ENCODE measurements at regions not wholly inside any gene's neighbourhood (a gene's known extent, or its start where the extent isn't known, plus 50 kb on each side); places are given as distances from the start of the nearest gene placed in this dataset.

DNA sequence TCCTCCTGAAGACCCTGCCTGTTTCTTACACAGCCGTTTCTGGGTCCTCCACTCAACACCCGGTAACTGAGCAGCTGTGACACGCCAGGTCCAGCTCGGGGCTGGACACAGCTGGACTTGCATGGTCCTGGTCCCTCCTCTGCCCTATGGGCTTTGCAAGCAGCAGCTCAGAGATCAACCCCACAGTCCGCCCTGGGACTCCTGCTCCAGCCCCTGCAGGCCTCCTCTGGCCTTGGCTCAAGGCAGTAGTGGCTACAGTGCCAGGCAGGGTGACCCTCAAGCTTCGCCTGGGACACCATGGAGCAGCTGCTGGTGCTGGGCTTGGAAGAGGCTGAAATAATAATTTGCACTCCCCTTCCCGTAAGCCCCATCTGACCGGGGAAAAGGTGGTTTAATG lies 66.1 kb upstream of the OLFM1 start:
- H4K20me1 ChIP-seq (ENCODE audit: control insufficient read depth, insufficient read depth, insufficient read length), result no peaks in the 10 kb centered on the region
- no peak overlapping the region for H3K23ac ChIP-seq (ENCODE audit: insufficient read length, low read depth, low read length)
- H3T11ph ChIP-seq (ENCODE audit: low read length), result no peak overlapping the region
- no peak overlapping the region for H2AFZ ChIP-seq (ENCODE audit: low read length)
- no peak overlapping the region for H3K56ac ChIP-seq (ENCODE audit: insufficient read length, low read depth, low read length)
- no peak overlapping the region for H3K4ac ChIP-seq (ENCODE audit: low read depth, low read length)
- no peak overlapping the region for H3K9ac ChIP-seq (ENCODE audit: extremely low read depth, insufficient read length, low read length)
- no peak overlapping the region for H3K27ac ChIP-seq (ENCODE audit: insufficient read length, low read depth, low read length)
- no peaks in the 10 kb centered on the region for H3K9me3 ChIP-seq (ENCODE audit: control insufficient read depth, low read depth, low read length)
- no CpG with 5 or more reads among the region's 8 CpGs for WGBS (ENCODE audit: extremely low coverage, insufficient read length, low lambda C conversion rate)
- H3K23me2 ChIP-seq (ENCODE audit: insufficient read length, low read depth, low read length, poor library complexity, severe bottlenecking), result no peaks in the 10 kb centered on the region
- H4K8ac ChIP-seq (replicated peaks; ENCODE audit: insufficient read length, low read depth, low read length), result no peak overlapping the region
- TF ChIP-seq, protein P1, sequence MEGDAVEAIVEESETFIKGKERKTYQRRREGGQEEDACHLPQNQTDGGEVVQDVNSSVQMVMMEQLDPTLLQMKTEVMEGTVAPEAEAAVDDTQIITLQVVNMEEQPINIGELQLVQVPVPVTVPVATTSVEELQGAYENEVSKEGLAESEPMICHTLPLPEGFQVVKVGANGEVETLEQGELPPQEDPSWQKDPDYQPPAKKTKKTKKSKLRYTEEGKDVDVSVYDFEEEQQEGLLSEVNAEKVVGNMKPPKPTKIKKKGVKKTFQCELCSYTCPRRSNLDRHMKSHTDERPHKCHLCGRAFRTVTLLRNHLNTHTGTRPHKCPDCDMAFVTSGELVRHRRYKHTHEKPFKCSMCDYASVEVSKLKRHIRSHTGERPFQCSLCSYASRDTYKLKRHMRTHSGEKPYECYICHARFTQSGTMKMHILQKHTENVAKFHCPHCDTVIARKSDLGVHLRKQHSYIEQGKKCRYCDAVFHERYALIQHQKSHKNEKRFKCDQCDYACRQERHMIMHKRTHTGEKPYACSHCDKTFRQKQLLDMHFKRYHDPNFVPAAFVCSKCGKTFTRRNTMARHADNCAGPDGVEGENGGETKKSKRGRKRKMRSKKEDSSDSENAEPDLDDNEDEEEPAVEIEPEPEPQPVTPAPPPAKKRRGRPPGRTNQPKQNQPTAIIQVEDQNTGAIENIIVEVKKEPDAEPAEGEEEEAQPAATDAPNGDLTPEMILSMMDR (conservative IDR thresholded peaks at IDR 0.05), result no peak
- no peak overlapping the region; the same call in 1 of the 2 replicates for H3K14ac ChIP-seq (ENCODE audit: insufficient read depth, low read length)
- H2AK5ac ChIP-seq (ENCODE audit: insufficient read length, low read length), result no peak overlapping the region
- no peaks in the 10 kb centered on the region for H3K27me3 ChIP-seq (ENCODE audit: insufficient read depth, low read length)
- H2BK5ac ChIP-seq (ENCODE audit: insufficient read length, low read length), result no peak overlapping the region
- H2BK120ac ChIP-seq (ENCODE audit: low read depth, low read length, poor library complexity, severe bottlenecking), result no peak overlapping the region
- Mint-ChIP-seq H3K27ac (no peak overlapping the region), H3K4me3 (no peak overlapping the region), H3K4me1 (peaks cover 4 to 5% of the 10 kb centered on the region in 2 experiments; a peak in 3 of 4 replicates), H3K36me3 (ENCODE audit: insufficient read depth in 1 of 3, low read depth in 3 of 3) (no peaks in the 10 kb centered on the region; a peak in 1 of 7 replicates), H3K9me3 (peaks cover 0 to 10% of the 10 kb centered on the region in 2 experiments; a peak in 2 of 5 replicates), H3K27me3 (ENCODE audit: low read depth) (peaks cover 3% of the 10 kb centered on the region)
- H2BK12ac ChIP-seq (ENCODE audit: insufficient read length, low read depth, low read length), result no peak overlapping the region
- no peak overlapping the region for H3K4me2 ChIP-seq (ENCODE audit: insufficient read depth, insufficient read length, low read length)
- H2BK15ac ChIP-seq (ENCODE audit: low read depth, low read length), result no peak overlapping the region
- no peaks in the 10 kb centered on the region for H3K4me1 ChIP-seq (ENCODE audit: insufficient read depth, low read length)
- no peaks in the 10 kb centered on the region for H3K79me1 ChIP-seq (ENCODE audit: insufficient read depth, low read depth, low read length, poor library complexity, severe bottlenecking)
- DNase-seq, result no peak
- no peak overlapping the region for H4K5ac ChIP-seq (ENCODE audit: insufficient read length, low read depth, low read length)
- H3K18ac ChIP-seq (ENCODE audit: insufficient read length, low read depth, low read length), result no peak overlapping the region
- H4K91ac ChIP-seq (ENCODE audit: insufficient read length, low read depth, low read length), result no peak overlapping the region
- H2BK20ac ChIP-seq (ENCODE audit: low read depth, low read length, poor library complexity, severe bottlenecking), result no peak overlapping the region
- no peaks in the 10 kb centered on the region for H3K79me2 ChIP-seq (ENCODE audit: insufficient read depth, low read length)

Data from H9 (cell line).